NCI-H748 (cell line): ENCODE measurements at regions not wholly inside any gene's neighbourhood (a gene's known extent, or its start where the extent isn't known, plus 50 kb on each side); places are given as distances from the start of the nearest gene placed in this dataset.

Experiments
- DNase-seq: peaks from one replicate; lab custom pipeline; 2025; ENCODE audit not compliant: unreplicated experiment; lab: John Stamatoyannopoulos, UW

DNA sequence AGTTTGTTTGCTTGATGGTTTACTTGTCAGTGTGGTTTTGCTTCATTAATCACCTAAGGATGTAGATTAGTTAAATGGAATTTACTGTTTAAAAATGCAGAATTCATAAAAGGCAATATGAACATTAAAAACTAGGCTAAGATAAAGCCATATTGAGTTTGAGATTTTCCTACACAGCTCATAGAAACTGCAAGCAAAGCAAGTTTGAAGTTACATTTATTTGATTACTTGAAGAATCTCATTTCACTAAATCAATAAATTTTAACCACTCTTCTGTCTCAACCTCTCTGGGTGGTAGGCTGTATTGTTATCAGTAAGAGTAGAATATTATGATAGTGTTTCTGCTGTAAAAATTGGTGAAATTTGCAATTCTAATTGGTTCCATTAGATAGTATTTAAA, 1180.7 kb upstream of the SLC10A2 start:
- no peak for DNase-seq

GRCh38 chr13:104206450-104207044, 1140.3 kb upstream of the SLC10A2 start:
- DNase-seq = no peak

DNA sequence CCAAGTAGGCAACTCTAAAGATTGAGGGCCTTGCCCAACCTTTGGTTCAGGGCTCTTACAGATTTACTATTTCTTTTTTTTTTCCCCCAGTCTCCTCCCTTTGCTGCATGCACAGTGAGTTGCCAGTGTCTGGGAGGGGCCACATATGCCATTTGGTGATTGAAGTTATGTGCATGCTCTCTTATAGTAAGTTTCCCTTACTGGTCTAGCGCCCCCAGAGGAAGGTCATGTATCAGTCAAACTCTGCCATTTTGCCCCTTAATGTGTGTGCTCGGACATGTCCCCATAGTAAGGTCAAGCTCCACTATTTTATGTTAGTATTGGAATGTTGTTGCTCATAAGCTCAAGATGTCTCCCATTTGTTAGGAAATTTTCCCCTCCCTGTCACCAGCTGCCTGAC, 1138.0 kb upstream of the SLC10A2 start:
- DNase-seq = no peak

DNA sequence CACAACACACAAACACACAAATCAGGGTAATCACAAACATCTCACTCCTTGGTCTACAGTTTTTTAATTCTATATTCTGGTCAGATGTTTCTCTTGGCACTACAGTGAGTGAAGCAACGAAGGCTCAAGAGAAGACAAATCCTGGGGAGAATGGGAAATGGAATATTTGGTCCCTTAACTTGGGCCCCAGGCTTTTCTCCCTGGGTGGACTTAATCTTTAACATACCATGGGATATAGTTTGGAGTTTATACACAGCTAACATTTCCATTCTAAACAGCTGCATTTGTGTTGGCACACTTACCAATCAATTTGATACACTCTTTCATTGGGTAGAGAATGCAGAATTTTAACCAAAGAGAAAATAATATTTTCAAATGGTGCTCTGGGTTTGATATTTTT, 1132.6 kb upstream of the SLC10A2 start:
- no peak for DNase-seq

DNA sequence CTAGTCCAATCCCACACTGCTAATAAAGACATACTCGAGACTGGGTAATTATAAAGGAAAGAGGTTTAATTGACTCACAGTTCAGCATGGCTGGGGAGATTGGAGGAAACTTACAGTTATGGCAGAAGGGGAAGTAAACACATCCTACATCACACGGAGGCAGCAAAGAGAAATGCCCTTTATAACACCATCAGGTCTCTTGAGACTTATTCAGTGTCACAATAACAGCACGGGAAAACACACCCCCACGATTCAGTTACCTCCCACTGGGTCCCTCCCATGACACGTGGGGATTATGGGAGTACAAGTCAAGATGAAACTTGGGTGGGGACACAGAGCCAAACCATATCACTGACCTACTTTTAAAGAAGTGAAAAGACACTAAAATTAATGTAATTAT, 1130.4 kb upstream of the SLC10A2 start:
- no peak for DNase-seq

DNA sequence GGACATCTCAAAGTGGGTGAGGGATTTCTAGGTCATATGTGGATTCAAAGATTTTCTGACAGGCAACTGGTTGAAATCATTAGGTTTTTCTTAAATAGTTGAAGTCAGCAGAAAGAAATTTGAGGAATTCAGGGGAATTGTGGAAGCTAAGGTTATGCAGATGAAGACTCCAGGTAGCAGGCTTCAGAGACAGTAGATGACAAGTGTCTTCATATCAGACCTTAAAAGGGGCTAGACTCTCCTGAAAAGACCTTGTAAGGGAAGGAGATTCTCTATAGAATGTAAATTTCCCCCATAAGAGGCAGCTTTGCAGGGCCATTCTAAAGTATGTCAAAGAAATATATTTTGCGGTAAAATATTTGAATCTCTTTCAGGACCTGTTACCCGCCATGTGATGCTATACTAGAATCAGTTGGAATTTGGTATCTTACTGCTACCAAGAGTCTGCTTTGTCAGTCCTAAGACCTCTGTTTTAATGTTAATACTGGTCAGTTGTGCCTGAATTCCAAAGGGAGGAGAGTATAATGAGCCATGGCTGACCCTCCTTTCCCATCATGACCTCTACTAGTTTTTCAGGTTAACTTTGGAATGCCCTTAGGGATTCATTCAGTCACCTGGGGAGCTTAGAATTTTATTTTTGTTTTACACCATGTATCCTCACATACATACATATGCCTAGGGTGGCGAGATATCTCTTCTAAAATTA, 1115.5 kb upstream of the SLC10A2 start:
- DNase-seq = no peak

- peak; percentile 48 for DNase-seq
Observed at GRCh38 chr13:104170980-104171555, 1104.9 kb upstream of the SLC10A2 start.

DNA sequence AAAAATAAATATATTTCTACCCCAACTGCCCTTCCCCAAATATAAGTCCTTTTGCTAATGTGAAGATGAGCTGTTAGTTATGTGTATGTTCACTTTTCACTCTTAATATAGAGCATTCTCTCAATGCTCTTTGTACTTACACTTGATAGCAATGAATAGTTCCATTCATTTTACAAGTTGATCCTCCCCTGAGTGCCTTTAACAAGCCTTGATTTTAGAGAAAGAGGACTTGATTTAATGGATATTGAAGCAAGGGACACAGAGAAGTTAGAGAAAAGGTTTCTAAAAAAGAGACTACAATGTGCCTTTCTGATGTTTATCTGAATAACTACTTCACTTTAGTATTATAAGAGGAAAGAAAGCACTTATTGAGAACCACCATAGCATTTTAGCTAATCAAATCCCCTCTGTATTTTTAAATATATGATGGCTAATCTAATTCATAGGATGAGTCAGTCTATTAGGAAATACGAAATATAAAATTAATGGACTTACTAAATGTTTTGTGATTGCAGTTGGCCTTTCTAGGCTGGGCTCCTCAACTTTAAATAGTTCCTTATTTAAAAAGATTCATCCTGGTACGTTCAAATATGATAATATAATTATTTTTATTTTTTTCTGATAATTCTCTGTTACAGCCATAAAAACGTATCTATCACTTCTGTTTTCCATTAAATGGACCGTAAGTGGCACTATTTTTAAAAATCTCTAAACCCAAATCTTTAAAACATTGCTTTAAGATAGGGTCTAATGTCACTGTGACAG, 1097.8 kb upstream of the SLC10A2 start:
- no peak for DNase-seq

GRCh38 chr13:104160536-104160935, 1094.3 kb upstream of the SLC10A2 start:
- DNase-seq = no peak

DNA sequence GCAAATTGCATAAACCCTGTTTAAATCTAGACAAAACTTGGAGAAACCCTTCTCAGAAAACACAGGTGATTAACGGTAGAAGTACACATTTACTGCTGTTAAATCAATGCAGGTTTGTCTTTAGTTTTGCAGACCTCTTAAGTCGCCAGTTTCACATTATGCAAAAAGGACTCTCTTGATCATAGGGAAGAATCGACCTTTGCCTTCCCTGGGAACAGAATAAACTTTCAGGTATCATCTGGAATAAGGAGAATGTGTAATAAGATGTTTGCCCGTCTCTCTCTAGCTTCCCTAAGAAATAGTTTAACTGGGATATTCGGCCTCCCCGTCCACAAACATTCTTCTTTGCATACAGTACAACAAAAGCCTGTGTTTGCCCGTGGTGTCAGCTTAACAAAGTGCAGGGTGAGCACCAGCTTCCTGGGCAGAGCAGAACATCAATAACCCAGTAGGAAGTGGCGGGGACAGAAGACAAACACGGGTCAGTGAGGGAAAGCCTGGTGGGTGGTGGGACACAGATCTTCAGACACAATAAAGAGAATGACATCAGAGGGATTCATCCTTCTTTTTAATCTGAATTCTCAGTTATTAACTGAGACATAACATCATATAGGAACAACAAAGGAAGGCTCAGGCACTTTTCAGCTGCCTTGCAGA, 1077.7 kb upstream of the SLC10A2 start:
- peak; percentile 60 for DNase-seq

- peak; percentile 86 for DNase-seq
Observed at GRCh38 chr13:104140552-104140951, 1074.3 kb upstream of the SLC10A2 start.

DNA sequence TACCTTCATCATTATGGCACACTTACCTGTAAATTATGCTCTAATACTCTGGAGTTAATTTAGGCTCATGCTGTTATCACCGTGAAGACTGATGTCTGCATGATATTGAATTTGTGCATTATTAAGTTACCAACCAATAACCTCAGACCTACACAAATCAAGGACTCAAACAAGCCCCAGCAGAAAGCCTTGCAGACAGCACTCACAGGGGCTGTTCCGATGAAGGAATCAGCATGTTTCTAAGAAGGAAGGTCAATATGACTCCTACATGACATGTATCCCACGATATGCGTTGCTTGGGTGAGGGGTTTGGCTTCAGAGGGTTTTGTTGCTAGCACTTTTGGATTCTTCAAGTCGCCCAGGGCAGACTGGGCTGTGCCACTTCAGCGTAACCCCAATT, 1071.2 kb upstream of the SLC10A2 start:
- DNase-seq = no peak

- no peak for DNase-seq
Observed at GRCh38 chr13:104132849-104133248, 1066.6 kb upstream of the SLC10A2 start.

DNA sequence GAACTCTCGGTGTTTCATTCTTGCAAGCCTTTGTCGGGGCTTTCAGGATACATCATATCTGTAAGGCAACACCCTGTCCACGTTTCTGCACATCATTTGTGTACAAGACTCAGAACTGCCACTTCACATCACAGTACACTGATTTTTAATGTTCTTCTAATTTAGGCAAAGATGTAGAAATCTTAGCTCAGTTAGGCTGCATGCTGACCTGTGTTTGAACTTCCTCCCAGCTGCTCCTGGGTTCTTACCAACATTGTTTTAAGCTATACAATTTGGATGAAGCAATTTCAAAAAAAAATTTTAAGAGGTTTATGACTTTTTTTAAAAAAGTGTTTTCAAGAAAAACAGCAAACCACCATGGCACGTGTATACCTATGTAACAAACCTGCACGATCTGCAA, 1047.9 kb upstream of the SLC10A2 start:
- DNase-seq = no peak

DNA sequence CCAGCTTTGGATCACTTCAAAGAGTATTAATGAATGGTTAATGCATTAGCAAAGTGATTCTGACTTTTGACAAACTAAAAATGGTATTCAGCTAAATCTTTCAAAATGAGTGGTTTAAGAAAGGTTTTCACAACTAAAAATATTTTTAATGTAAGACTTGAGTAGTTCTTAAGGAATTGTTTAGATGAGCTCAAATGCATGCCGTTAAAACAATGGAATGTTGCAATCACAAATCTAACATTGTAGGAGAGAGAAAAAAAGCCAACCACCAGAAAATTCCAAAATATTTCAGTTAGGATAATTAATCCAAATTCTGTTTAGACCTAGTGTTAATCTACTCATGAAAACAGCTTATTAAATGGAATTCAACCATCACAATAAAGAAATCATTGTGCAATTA, 1044.8 kb upstream of the SLC10A2 start:
- DNase-seq = no peak

DNA sequence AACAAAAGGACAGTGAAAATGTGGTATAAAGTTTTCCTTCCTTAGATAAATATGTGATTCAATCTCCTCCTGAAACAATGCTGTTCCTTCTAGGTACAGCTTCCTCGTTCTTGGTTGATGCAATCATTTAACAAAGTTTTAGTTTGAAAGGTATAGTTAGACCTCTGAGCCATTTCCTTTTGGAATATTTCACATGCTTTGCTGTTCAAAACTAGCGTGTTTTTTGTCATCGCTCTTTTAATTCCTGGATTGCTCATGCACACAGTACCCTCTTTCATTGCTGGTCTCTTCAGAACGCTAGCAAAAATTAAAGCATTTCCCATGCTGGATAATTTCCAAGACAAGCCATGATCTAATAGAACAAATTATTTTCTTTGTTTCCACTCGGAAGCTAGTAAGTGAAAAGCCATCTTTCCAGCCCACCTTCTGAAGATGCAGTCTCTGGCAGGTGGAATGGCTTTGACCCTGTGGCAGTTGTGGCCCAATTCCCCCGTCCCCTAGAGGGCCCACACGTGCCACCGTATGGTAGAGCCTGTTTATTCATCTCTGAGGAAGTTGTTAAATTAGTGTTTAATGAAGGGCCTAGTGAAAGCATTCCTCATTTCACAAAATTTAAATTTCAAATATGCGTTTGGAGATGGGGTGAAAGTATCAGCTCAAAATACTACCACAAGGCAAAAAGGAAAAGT, 1040.6 kb upstream of the SLC10A2 start:
- DNase-seq = no peak

GRCh38 chr13:104105418-104106355, 1039.5 kb upstream of the SLC10A2 start:
- DNase-seq = no peak

DNA sequence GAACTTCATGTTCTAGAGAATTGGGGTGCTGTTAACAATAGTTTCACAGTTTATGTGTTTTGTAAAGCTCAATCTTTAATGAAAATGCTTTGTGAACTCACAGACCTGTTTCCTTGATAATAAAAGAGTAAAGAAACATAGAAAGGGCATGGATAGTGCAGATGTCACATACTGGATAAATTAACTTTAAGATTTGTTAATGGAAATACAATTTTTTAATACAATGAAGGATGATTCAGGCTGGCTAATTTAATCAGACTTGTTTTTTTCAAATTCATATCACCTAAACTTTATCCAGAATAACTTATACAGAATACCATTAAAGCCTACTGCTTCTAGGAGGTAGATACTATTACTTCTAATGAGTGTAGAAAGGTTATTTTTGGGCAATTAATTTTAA, 1033.5 kb upstream of the SLC10A2 start:
- DNase-seq = no peak

GRCh38 chr13:104098421-104098820, 1032.2 kb upstream of the SLC10A2 start:
- no peak for DNase-seq

DNA sequence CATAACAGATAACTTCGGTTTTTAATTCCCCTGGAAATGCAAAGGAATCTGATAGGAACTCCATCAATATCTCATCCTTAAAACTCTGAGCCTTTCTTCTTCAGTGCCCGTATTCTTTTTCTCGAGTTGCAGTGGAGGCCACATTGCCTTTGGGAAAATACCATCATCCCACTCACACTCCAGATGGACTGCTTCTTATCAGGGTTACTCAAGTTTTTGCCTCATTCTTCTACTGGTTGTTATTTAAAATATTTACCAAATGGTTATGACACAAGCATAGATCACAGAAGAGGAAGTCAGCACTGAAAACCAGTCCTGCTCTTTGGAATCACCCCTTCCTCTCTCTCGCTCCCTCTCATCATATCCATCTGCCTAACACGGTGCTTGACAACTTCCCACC, 1020.5 kb upstream of the SLC10A2 start:
- DNase-seq = no peak
